ENCODE measurements at regions not wholly inside any gene's neighbourhood (a gene's known extent, or its start where the extent isn't known, plus 50 kb on each side); places are given as distances from the start of the nearest gene placed in this dataset.
"Not testable (repeated sequence)": the region's sequence is repeated elsewhere in the genome, so short reads cannot be mapped to it uniquely, and the experiment has no call there.

- in situ Hi-C loops (cut with MboI; ENCODE audit: low pct_unique_long_range_greater_than_20kb, low sequenced_read_pairs, unreplicated experiment): not testable (repeated sequence)
Observed at GRCh38 chr1:91207691-91208090, 185.9 kb upstream of the ZNF644 start.

GRCh38 chr1:91204150-91204549 lies 182.3 kb upstream of the ZNF644 start:
- DNase-seq (ENCODE audit: low spot score); in situ Hi-C loops (cut with MboI; ENCODE audit: low pct_unique_long_range_greater_than_20kb, low sequenced_read_pairs, unreplicated experiment): not testable (repeated sequence)

More at GRCh38 chr1:91207691-91208090, 185.9 kb upstream of the ZNF644 start:
- DNase-seq (ENCODE audit: low spot score): not testable (repeated sequence)

GRCh38 chr1:91201694-91202093 lies 179.9 kb upstream of the ZNF644 start:
- DNase-seq (ENCODE audit: low spot score): no peak
- TF ChIP-seq CTCF (IDR thresholded peaks at IDR 0.05; ENCODE audit: extremely low read depth, insufficient read depth, missing control alignments): no peak
- in situ Hi-C loops (cut with MboI; ENCODE audit: low pct_unique_long_range_greater_than_20kb, low sequenced_read_pairs, unreplicated experiment): no loop called here

- TF ChIP-seq CTCF (IDR thresholded peaks at IDR 0.05; ENCODE audit: extremely low read depth, insufficient read depth, missing control alignments): no peak
- DNase-seq (ENCODE audit: low spot score): no peak
- in situ Hi-C loops (cut with MboI; ENCODE audit: low pct_unique_long_range_greater_than_20kb, low sequenced_read_pairs, unreplicated experiment): no loop called here
Observed at GRCh38 chr1:91201176-91201575, 179.3 kb upstream of the ZNF644 start.

GRCh38 chr1:91200675-91201074 lies 178.8 kb upstream of the ZNF644 start:
- TF ChIP-seq CTCF (IDR thresholded peaks at IDR 0.05; ENCODE audit: extremely low read depth, insufficient read depth, missing control alignments): no peak
- DNase-seq (ENCODE audit: low spot score): no peak
- in situ Hi-C loops (cut with MboI; ENCODE audit: low pct_unique_long_range_greater_than_20kb, low sequenced_read_pairs, unreplicated experiment): no loop called here

- TF ChIP-seq CTCF (IDR thresholded peaks at IDR 0.05; ENCODE audit: extremely low read depth, insufficient read depth, missing control alignments): no peak
- DNase-seq (ENCODE audit: low spot score): no peak
- in situ Hi-C loops (cut with MboI; ENCODE audit: low pct_unique_long_range_greater_than_20kb, low sequenced_read_pairs, unreplicated experiment): no loop called here
Observed at GRCh38 chr1:91199988-91200387, 178.2 kb upstream of the ZNF644 start.

- in situ Hi-C loops (cut with MboI; ENCODE audit: low pct_unique_long_range_greater_than_20kb, low sequenced_read_pairs, unreplicated experiment): no loop called here
Observed at GRCh38 chr1:91190996-91191395, 169.2 kb upstream of the ZNF644 start.

More at GRCh38 chr1:91190996-91191395, 169.2 kb upstream of the ZNF644 start:
- no peak for DNase-seq (ENCODE audit: low spot score)
- TF ChIP-seq CTCF (IDR thresholded peaks at IDR 0.05; ENCODE audit: extremely low read depth, insufficient read depth, missing control alignments): no peak

All from GM13977 (cell line).